HepG2 (cell line): ENCODE measurements at regions not wholly inside any gene's neighbourhood (a gene's known extent, or its start where the extent isn't known, plus 50 kb on each side); places are given as distances from the start of the nearest gene placed in this dataset.

Experiments used
- GTF2F1 ChIP-seq: fragments of 150-350 bp; IDR thresholded peaks from 2 replicates; pipeline ENCODE4 v1.6.1; 2014; ENCODE audit warnings: low read length
- KLF6 ChIP-seq: IDR thresholded peaks from 2 replicates; pipeline ENCODE4 v1.8.0; 2016; ENCODE audit warnings: missing biosample characterization, missing genetic modification reagents
- MTF1 ChIP-seq: sonication (generic); formaldehyde crosslinking; IDR thresholded peaks from 2 replicates; pipeline ENCODE4 v1.5.0; 2020; ENCODE audit warnings: missing genetic modification reagents
- TOPORS ChIP-seq: sonication (generic); formaldehyde crosslinking; IDR thresholded peaks from 2 replicates; pipeline ENCODE4 v1.8.0; 2023; ENCODE audit warnings: mild to moderate bottlenecking, missing genetic modification reagents
- U2AF2 ChIP-seq: fragments of 200-400 bp; formaldehyde crosslinking; IDR thresholded peaks from 2 replicates; pipeline ENCODE4 v1.6.1; 2017; ENCODE audit warnings: low read depth, mild to moderate bottlenecking, low read length
- ZC3H13 ChIP-seq: sonication (generic); formaldehyde crosslinking; IDR thresholded peaks from 2 replicates; pipeline ENCODE4 v1.8.1; 2023; ENCODE audit warnings: mild to moderate bottlenecking, missing genetic modification reagents, moderate library complexity
- ZFX ChIP-seq: sonication (generic); formaldehyde crosslinking; IDR thresholded peaks from 2 replicates; pipeline ENCODE4 v1.4.0; 2020; ENCODE audit warnings: mild to moderate bottlenecking, low read depth, missing genetic modification reagents, moderate library complexity
- ZHX2 ChIP-seq, 2 experiments: sonication (generic) in 1 of 2; formaldehyde crosslinking in 1 of 2; IDR thresholded peaks; 2 replicates each; pipeline versions ENCODE4 v1.6.1 to v1.9.0; 2014 to 2022; ENCODE audit warnings: antibody characterized with exemption in 1 of 2, borderline replicate concordance in 1 of 2, inconsistent platforms in 1 of 2, low read depth in 1 of 2, missing genetic modification reagents in 1 of 2
- ZNF414 ChIP-seq: sonication (generic); formaldehyde crosslinking; IDR thresholded peaks from 2 replicates; pipeline ENCODE4 v1.5.0; 2020; ENCODE audit warnings: missing genetic modification reagents
- ZNF563 ChIP-seq: sonication (generic); formaldehyde crosslinking; IDR thresholded peaks from 2 replicates; pipeline ENCODE4 v1.8.0; 2022; ENCODE audit warnings: mild to moderate bottlenecking, moderate library complexity, missing genetic modification reagents
- TF ChIP-seq, protein P1 (sequence below): sonication (generic); formaldehyde crosslinking; IDR thresholded peaks from 2 replicates; pipeline ENCODE4 v1.5.1; 2020; ENCODE audit warnings: mild to moderate bottlenecking, missing genetic modification reagents, borderline replicate concordance
- TF ChIP-seq, protein P2 (sequence below): sonication (generic); formaldehyde crosslinking; IDR thresholded peaks from 2 replicates; pipeline ENCODE4 v1.8.0; 2022; ENCODE audit warnings: mild to moderate bottlenecking, missing genetic modification reagents

DNA sequence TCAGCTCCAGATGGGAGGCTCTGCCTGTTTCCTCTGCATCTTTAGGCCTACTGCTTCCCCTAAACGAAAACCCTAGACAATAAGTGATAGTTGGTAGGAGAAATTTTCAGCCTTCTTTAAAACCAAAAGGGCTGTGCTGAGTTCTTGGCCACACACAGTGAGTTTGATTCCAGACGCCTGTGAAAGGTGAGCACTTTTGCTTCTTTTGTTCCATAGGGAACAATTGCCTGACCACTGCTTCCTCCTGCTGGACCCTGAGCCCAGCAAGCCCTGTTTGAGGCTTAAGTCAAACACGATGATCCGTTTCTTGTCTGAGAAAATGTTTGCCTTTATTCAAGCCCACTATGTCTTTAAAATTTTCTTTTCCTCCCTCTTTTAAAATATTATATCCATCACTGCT, 493.9 kb downstream of the ZIC1 start (continued):
- TF ChIP-seq ZNF563 (CRISPR knock-in tag) (no peak), MTF1 (no peak), GTF2F1 (no peak), ZC3H13 (CRISPR knock-in tag) (no peak), KLF6 (CRISPR knock-in tag) (no peak), ZHX2 (IDR thresholded peaks at IDR 0.05; ENCODE audit: low read depth) (no peak), ZHX2 (CRISPR knock-in tag; IDR thresholded peaks at IDR 0.05; ENCODE audit: borderline replicate concordance) (no peak), ZNF414 (CRISPR knock-in tag) (no peak), ZFX (CRISPR knock-in tag) (no peak), TOPORS (CRISPR knock-in tag) (no peak), U2AF2 (no peak)
- TF ChIP-seq, protein P1, sequence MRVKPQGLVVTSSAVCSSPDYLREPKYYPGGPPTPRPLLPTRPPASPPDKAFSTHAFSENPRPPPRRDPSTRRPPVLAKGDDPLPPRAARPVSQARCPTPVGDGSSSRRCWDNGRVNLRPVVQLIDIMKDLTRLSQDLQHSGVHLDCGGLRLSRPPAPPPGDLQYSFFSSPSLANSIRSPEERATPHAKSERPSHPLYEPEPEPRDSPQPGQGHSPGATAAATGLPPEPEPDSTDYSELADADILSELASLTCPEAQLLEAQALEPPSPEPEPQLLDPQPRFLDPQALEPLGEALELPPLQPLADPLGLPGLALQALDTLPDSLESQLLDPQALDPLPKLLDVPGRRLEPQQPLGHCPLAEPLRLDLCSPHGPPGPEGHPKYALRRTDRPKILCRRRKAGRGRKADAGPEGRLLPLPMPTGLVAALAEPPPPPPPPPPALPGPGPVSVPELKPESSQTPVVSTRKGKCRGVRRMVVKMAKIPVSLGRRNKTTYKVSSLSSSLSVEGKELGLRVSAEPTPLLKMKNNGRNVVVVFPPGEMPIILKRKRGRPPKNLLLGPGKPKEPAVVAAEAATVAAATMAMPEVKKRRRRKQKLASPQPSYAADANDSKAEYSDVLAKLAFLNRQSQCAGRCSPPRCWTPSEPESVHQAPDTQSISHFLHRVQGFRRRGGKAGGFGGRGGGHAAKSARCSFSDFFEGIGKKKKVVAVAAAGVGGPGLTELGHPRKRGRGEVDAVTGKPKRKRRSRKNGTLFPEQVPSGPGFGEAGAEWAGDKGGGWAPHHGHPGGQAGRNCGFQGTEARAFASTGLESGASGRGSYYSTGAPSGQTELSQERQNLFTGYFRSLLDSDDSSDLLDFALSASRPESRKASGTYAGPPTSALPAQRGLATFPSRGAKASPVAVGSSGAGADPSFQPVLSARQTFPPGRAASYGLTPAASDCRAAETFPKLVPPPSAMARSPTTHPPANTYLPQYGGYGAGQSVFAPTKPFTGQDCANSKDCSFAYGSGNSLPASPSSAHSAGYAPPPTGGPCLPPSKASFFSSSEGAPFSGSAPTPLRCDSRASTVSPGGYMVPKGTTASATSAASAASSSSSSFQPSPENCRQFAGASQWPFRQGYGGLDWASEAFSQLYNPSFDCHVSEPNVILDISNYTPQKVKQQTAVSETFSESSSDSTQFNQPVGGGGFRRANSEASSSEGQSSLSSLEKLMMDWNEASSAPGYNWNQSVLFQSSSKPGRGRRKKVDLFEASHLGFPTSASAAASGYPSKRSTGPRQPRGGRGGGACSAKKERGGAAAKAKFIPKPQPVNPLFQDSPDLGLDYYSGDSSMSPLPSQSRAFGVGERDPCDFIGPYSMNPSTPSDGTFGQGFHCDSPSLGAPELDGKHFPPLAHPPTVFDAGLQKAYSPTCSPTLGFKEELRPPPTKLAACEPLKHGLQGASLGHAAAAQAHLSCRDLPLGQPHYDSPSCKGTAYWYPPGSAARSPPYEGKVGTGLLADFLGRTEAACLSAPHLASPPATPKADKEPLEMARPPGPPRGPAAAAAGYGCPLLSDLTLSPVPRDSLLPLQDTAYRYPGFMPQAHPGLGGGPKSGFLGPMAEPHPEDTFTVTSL = no peak
- TF ChIP-seq, protein P2, sequence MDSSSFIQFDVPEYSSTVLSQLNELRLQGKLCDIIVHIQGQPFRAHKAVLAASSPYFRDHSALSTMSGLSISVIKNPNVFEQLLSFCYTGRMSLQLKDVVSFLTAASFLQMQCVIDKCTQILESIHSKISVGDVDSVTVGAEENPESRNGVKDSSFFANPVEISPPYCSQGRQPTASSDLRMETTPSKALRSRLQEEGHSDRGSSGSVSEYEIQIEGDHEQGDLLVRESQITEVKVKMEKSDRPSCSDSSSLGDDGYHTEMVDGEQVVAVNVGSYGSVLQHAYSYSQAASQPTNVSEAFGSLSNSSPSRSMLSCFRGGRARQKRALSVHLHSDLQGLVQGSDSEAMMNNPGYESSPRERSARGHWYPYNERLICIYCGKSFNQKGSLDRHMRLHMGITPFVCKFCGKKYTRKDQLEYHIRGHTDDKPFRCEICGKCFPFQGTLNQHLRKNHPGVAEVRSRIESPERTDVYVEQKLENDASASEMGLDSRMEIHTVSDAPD (CRISPR knock-in tag) = no peak
